Jurkat, Clone E6-1 (cell line): ENCODE measurements at regions not wholly inside any gene's neighbourhood (a gene's known extent, or its start where the extent isn't known, plus 50 kb on each side); places are given as distances from the start of the nearest gene placed in this dataset.
"Not testable (repeated sequence)": the region's sequence is repeated elsewhere in the genome, so short reads cannot be mapped to it uniquely, and the experiment has no call there.

Experiments
- DNase-seq: peaks from one replicate; pipeline ENCODE4 v3.0.0-alpha.2; 2011; ENCODE audit warnings: low read depth, low spot score
- H3K4me3 ChIP-seq: 2 replicates; pipeline ENCODE4 v1.5.1; 2011; ENCODE audit warnings: mild to moderate bottlenecking, low read length, control low read depth, moderate library complexity

DNA sequence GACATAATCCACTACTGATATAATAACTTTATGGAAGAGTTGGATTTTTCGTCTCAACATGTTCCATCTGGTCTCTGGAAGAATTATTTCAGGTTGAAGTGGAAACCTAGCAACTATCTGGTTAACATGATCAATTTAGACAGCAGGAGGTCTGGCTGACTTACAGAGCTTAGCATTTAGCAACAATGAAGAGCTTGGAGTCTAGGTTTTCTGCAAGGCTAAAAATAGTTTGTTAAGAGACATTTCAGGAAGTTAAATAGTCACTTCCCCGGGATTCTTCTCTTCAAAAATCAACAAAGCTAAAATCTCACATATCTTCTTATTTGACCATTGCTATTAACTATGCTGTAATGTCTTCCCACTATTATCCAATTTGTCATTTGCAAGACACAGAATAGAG, 418.6 kb upstream of the DIPK2B start:
- DNase-seq, result no peak
- H3K4me3 ChIP-seq, result no peak overlapping the region

GRCh38 chrX:45615591-45615990, 414.9 kb upstream of the DIPK2B start:
- not testable (repeated sequence) for DNase-seq, H3K4me3 ChIP-seq

- DNase-seq, result no peak
- H3K4me3 ChIP-seq, result no peak overlapping the region
Measured at GRCh38 chrX:45614853-45615252, 414.2 kb upstream of the DIPK2B start.

- H3K4me3 ChIP-seq, result no peak overlapping the region
Measured at GRCh38 chrX:45602151-45602550, 401.5 kb upstream of the DIPK2B start.

DNA sequence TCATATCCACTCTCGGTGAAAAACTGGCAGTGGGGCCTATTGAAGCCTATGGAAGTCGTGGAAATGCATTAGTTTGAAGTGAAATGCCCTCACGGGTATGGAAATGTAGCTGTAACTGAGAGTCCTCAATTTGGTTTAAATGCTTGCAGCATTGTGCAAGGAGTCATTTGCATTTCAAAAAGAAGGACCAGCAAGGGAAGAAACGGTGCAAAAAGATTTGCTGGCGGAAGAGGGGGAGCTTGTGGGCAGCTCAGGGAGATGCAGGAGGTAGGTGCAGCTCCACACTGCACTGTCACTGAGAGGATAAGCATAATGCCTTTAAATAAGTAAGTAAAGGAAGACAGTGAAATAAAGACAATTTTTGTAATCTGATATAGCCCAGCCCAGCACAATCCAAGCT, 400.4 kb upstream of the DIPK2B start:
- DNase-seq, result no peak
- H3K4me3 ChIP-seq, result no peak overlapping the region

More at GRCh38 chrX:45602151-45602550, 401.5 kb upstream of the DIPK2B start:
- no peak for DNase-seq

GRCh38 chrX:45598861-45599260, 398.2 kb upstream of the DIPK2B start:
- H3K4me3 ChIP-seq, result no peak overlapping the region
- no peak for DNase-seq

DNA sequence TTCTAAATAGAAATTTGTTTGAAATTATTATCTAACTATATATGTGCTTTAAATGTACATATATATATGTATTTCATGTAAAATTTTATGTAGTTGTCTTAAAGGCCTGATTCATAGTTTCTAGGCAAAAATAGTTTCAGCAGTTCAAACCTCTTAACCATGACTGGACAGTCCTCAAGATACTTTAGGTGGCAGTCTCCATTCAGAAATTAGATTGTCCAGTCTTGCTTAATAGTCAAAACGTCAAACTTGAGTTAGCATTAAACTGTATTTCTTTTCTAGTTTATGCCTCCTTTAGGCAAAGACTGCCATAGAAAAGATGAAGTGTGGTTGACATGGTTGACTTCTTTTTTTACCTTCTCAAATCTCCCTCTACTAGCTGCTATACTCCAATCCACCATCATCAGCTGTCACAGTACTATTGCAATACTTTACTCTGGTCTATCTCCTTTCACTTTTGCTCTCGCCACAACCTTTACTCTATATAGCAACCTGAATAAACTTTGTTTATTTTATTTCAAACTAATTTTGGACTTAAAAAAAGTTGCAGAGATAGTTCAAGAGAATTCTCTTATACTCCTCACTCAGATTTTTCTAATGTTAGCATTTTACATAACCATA, 395.6 kb upstream of the DIPK2B start:
- H3K4me3 ChIP-seq, result no peak overlapping the region
- no peak for DNase-seq

GRCh38 chrX:45592101-45592500, 391.4 kb upstream of the DIPK2B start:
- no peak for DNase-seq
- no peak overlapping the region for H3K4me3 ChIP-seq

GRCh38 chrX:45591650-45592049, 391.0 kb upstream of the DIPK2B start:
- no peak for DNase-seq
- no peak overlapping the region for H3K4me3 ChIP-seq

- H3K4me3 ChIP-seq, result no peak overlapping the region
- no peak for DNase-seq
Measured at GRCh38 chrX:45584717-45585116, 384.0 kb upstream of the DIPK2B start.

GRCh38 chrX:45577361-45577760, 376.7 kb upstream of the DIPK2B start:
- H3K4me3 ChIP-seq, result no peak overlapping the region
- no peak for DNase-seq

GRCh38 chrX:45571453-45571852, 370.8 kb upstream of the DIPK2B start:
- H3K4me3 ChIP-seq, result no peak overlapping the region
- no peak for DNase-seq

DNA sequence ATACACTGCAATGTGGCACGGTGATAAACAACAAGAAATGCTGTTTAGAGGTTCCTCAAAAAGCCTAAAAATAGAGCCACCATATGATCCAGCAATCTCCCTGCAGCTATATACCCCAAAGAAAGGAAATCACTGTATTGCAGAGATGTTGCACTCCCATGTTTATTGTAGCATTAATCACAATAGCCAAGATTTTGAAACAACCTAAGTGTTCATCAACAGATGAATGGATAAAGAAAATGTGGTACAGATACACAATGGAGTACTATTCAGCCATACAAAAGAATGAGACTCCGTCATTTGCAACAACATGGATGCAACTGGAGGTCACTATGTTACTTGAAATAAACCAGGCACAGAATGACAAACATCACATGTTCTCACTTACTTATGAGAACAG, 365.8 kb upstream of the DIPK2B start:
- DNase-seq, result no peak
- no peak overlapping the region for H3K4me3 ChIP-seq

DNA sequence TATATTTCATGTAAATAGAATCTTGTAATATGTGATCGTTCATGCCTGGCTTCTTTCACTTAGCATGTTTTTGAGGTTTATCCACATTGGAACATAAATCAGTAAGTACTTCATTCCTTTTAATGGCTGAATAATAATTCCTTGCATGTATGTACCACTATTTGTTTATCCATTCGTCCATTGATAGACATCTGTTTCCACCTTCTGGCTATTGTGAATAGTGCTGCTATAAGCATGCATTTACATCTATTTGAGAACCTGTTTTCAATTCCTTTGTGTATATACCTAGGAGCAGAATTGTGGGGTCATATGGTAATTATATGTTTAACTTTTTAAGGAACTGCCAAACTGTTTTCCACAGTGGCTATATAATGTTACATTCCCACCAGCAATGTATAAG, 356.7 kb upstream of the DIPK2B start:
- no peak for DNase-seq
- no peak overlapping the region for H3K4me3 ChIP-seq

DNA sequence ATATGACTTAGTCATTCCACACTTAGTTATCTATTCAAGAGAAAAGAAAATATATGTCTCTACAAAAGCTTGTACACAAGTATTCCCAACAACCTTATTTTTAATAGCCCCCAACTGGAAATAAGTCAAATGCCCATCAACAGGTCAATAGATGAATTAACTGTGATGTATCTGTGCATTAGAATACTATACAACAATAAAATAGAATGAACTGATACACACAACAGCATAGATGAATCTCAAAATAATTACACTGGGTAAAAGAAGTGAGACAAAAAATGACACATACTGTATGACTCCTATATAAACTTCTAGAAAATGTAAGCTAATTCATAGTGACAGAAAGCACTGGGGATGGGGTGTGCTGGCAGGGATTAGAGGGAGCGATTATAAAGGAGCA, 354.1 kb upstream of the DIPK2B start:
- H3K4me3 ChIP-seq, result no peak overlapping the region
- no peak for DNase-seq

GRCh38 chrX:45553417-45553816, 352.7 kb upstream of the DIPK2B start:
- H3K4me3 ChIP-seq, result no peak overlapping the region
- no peak for DNase-seq

DNA sequence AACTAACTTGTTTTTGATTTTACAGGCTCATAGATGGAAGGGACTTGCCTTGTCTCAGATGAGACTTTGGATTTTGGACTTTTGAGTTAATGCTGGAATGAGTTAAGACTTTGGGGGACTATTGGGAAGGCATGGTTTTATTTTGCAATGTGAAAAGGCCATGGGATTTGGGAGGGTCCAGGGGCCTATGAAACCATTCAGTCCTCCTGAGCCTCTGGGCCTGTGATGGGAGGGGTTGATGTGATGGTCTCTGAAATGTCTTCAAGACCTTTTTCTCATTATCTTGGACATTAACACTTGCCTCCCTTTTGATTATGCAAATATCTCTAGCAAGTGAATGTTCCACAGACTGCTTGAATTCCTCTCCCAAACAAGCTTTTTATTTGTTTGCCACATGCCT, 346.0 kb upstream of the DIPK2B start:
- not testable (repeated sequence) for DNase-seq, H3K4me3 ChIP-seq

DNA sequence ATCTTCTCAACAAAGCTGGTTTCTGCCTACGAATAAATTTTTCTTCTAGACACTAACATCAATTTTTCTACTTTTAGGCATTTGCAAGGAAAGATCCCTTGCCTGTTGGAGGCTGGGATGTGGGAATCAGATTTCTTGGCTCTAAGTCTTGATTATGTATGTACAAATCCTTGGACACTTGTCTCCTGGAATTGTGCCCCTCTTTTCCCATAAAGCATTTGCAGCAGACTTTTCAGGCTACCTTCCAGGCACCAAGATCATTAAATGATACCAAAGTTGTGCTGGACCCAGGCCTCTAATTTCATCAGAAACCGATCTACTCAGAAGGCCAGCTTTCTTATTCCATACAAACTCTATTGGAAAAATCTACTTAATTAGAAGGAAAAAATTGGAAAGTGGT, 339.5 kb upstream of the DIPK2B start:
- no peak for DNase-seq
- H3K4me3 ChIP-seq, result no peak overlapping the region

DNA sequence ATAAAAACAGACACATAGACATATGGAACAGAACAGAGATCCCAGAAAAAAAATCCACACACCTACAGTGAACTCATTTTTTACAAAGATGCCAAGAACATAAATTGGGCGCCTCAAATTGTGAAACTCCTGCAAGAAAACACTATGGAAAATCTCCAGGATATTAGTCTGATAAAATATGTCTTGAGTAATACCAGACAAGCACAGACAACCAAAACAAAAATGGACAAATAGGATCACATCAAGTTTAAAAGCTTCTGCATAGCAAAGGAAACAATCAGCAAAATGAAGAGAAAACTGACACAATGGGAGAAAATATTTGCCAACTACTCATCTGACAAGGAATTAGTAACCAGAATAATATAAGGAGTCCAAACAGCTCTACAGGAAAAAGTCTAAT, 337.3 kb upstream of the DIPK2B start:
- DNase-seq, result no peak
- H3K4me3 ChIP-seq, result no peak overlapping the region

DNA sequence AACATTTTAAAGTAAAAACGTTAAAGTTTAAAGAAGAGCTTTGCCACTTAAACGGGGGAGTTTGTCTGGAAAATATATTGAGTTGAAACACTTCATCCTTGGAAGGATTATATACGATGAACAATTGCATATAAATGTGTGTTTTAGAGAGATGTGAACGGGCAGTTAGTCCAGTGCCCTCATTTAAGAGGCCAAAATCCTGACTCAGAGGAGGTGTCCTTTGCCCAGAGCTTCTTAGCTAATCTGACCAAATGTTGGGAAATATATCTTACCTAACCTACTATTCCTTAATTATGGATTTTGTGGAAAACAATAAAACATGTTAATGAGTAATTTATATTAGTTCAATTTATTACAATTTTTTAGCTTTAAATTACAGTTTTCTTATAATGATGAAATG, 327.2 kb upstream of the DIPK2B start:
- no peak overlapping the region for H3K4me3 ChIP-seq
- no peak for DNase-seq

- DNase-seq, result no peak
- H3K4me3 ChIP-seq, result no peak overlapping the region
Measured at GRCh38 chrX:45524805-45525204, 324.1 kb upstream of the DIPK2B start.

- DNase-seq, result no peak
- no peak overlapping the region for H3K4me3 ChIP-seq
Measured at GRCh38 chrX:45524296-45524695, 323.6 kb upstream of the DIPK2B start.
